ENCODE measurements at regions not wholly inside any gene's neighbourhood (a gene's known extent, or its start where the extent isn't known, plus 50 kb on each side); places are given as distances from the start of the nearest gene placed in this dataset.

- DNase-seq (ENCODE audit: low spot score) = no peak
Observed at GRCh38 chr16:6279286-6279685, 1053.4 kb upstream of the RBFOX1 start.

DNA sequence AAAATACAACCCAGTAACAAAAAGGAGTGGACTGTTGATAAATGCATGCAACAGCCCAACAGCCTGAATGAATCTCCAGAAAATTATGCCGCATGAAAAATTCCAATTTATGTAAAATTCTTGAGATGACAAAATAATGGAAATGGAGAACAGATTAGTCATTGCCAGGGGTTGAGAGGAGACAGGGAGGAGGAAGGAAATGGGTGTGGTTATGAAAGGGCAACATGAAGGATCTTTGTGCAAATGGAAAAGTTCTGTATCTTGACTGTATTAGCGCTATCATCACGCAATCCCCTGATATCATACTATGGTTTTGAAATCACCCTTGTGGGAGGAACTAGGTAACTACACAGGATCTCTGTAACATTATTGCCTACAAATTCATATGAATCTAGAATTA lies 1058.3 kb upstream of the RBFOX1 start:
- no peak for DNase-seq (ENCODE audit: low spot score)

GRCh38 chr16:6267682-6268081 lies 1065.0 kb upstream of the RBFOX1 start:
- no peak for DNase-seq (ENCODE audit: low spot score)

DNA sequence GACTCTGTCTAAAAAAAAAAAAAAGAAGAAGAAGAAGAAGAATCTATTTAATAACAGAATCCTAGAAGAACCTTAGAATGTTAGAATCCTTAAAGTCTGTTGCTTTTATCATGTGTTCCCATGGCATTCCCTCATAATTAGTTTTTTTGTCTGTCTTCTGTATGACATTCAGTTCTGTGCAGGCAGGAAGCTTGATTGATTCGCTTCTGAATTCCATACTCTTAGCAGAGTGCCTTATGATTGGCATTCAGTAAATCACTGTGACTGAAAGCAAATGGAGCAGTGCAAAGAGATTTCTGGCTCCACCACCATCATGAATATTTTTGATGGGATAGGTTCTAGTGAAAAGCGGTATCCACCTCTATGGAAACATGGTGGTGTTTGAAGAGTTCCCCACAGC lies 1065.9 kb upstream of the RBFOX1 start:
- DNase-seq (ENCODE audit: low spot score) = no peak

DNA sequence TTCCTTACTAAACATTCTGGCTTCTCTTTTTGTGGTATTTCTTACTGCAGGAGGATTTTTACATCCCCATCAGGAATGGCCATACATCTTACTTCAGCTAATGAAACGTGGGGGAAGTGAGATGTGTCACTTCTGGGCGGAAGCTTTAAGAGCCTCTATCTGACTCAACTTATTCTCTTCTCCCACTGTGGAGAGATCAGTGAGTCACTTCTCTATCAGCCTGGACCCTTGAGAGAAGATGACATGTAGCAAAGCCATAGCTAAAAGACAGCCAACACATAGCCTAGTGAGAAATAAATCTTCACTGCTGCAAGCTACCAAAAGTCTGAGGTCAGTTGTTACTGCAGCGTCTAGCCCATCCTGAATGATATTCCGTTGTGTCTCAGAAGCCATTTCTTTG lies 1066.7 kb upstream of the RBFOX1 start:
- peak; percentile 18 for DNase-seq (ENCODE audit: low spot score)

GRCh38 chr16:6258056-6258455 lies 1074.6 kb upstream of the RBFOX1 start:
- no peak for DNase-seq (ENCODE audit: low spot score)

DNA sequence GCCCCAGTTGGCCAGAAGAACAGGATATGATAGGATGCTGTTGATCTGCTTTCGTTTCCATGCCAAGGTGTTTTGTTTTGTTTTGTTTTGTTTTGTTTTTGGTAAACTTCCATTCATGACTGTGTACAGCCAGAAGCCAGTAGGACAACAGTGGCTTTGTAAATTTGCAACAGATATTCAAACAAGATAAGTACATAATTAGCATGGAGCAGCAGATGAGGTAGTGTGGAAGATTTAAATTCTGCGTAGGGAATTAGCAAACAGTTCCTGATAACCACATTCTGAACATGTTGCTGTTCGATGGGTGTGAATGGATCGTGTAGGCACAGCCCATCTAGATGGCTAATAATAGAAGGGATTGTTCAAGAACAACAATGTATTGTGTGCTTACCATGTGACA lies 1080.1 kb upstream of the RBFOX1 start:
- no peak for DNase-seq (ENCODE audit: low spot score)

GRCh38 chr16:6250511-6250910 lies 1082.1 kb upstream of the RBFOX1 start:
- no peak for DNase-seq (ENCODE audit: low spot score)

DNA sequence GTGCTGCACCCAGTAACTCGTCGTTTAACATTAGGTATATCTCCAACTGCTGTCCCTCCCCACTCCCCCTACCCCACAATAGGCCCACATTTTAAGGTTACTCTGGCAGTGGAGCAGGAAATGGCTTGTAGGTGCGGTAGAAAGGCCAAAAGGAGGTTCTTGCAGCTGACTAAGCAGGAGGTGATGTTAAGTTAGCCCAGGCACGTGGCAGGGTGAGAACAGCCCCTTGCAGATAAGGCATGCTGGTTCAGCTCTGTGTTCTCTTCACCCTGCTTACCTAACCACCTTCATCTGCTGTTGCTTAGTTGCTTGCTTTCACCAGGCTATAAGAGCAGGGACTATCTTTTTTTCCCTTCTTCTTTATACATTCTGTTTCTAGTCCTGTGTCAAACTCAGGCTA lies 1082.8 kb upstream of the RBFOX1 start:
- no peak for DNase-seq (ENCODE audit: low spot score)

DNA sequence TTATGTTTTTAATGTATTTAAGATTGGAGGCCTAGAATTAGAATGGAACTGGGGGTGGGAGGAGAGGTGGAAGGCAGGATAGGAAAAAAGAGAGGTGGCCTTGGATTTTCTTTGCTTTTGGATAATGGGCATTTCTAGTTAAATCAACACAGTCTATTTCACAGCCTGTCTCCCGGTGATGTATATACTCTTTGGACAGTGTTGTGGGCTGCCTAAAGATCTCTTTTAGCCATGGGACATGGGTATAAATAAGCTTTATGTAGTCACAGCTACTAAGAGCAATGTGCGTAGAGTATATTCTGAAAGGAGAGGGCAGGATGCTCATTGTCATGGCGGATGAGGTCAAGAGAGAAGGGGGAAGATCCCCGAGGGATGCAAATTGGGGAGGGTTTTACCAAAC lies 1084.4 kb upstream of the RBFOX1 start:
- DNase-seq (ENCODE audit: low spot score) = no peak

GRCh38 chr16:6247775-6248174 lies 1084.9 kb upstream of the RBFOX1 start:
- no peak for DNase-seq (ENCODE audit: low spot score)

- DNase-seq (ENCODE audit: low spot score) = no peak
Observed at GRCh38 chr16:6247150-6247549, 1085.5 kb upstream of the RBFOX1 start.

GRCh38 chr16:6246266-6246665 lies 1086.4 kb upstream of the RBFOX1 start:
- DNase-seq (ENCODE audit: low spot score) = no peak

DNA sequence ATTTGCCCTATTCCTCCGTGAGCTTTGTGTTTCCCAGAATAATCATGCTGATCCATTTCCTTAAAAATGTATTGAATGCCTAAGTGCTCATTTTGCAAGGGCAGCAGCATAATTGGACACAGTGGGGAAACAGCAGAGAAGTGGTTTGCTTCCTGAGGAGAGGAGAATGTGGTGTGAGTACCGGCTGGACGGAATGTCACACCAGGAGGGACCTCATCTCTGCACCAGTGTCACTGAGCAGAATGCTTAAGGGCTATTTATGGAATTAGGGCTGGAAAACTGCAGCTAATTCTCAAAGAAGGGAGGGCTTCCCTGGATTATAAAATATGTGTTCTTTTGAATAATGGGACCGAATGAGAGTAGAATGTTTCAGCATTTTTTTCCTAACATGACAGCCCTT lies 1100.6 kb upstream of the RBFOX1 start:
- DNase-seq (ENCODE audit: low spot score) = no peak

- no peak for DNase-seq (ENCODE audit: low spot score)
Observed at GRCh38 chr16:6231398-6231797, 1101.2 kb upstream of the RBFOX1 start.

GRCh38 chr16:6229186-6229585 lies 1103.5 kb upstream of the RBFOX1 start:
- no peak for DNase-seq (ENCODE audit: low spot score)

DNA sequence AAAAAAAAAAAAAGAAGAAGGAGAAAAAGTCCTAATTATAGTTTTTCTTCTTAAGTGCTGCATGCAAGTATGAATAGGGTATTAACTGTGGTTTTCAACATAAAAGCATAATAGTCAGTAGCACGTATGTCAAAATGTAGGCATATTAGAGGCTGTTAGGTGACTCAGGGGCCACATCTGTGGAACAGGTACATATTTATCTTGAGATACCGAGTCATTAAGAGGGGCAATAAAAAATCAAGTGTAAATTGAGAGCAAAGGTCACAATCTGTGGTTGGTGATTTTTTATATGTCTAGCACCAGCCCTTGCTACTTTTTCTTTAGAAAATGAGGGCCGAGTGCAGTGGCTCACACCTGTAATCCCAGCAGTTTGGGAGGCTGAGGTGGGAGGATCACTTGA lies 1113.8 kb upstream of the RBFOX1 start:
- no peak for DNase-seq (ENCODE audit: low spot score)

- no peak for DNase-seq (ENCODE audit: low spot score)
Observed at GRCh38 chr16:6216836-6217235, 1115.8 kb upstream of the RBFOX1 start.

DNA sequence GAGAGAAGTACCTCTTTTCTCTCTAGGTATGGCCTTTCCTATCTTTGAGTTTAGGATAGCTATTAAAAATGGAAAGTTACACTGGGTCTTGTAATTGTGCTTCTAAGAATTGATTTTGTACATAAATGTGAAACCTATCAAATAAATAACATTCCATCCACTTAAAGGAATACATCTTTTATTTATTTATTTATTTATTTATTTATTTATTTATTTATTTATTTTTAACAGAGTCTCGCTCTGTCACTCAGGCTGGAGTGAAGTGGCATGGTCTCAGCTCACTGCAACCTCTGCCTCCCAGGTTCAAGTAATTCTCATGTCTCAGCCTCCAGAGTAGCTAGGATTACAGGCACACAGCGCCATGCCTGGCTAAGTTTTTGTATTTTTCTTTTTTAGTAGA lies 1114.0 kb upstream of the EEF2KMT start:
- no peak for DNase-seq (ENCODE audit: low spot score)

DNA sequence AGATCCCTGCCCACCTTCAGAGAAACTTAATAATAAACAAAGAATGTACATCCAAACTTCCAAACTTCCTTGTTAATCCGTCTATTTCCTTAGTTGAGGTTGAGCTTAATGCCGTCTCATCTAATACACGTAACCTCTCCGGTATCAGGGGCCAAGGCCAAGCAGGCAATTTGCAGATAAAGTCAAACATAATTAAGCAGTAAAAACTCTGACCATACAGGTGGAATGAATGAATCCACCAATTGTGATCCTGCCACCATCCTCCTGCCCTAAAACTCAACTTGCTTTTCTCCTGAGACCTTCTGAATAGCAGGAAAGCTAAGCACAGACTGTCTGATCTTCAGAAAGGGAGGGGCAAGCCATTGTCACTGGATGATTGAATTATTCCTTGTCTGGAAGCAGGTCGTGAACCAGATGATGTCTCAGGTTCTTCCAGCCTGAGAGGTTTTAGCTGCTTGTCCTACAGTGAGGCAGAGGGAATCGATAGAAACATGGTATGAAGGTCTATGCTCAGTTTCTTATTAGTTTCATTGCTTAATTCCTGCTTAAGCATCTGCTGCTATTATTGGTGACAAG lies 1111.8 kb upstream of the EEF2KMT start:
- no peak for DNase-seq (ENCODE audit: low spot score)

DNA sequence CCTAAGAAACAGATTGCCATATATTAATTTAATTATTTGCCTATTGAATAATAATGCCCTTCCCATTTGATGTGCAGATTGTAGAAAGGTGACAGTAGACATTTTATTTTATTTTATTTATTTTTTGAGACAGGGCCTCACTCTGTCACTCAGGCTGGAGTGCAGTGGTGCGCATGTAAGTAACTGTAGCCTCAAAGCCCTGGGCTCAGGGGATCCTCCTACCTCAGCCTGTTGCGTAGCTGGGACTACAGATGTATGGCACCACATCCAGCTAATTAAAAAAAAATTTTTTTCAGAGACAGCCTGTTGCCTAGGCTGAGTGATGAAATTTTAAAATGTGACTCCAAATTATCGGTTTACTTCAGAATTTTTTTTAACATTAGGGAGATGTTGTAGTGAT lies 1110.0 kb upstream of the EEF2KMT start:
- no peak for DNase-seq (ENCODE audit: low spot score)

GRCh38 chr16:6207124-6207523 lies 1109.5 kb upstream of the EEF2KMT start:
- DNase-seq (ENCODE audit: low spot score) = no peak

- no peak for DNase-seq (ENCODE audit: low spot score)
Observed at GRCh38 chr16:6206080-6206479, 1108.5 kb upstream of the EEF2KMT start.

- no peak for DNase-seq (ENCODE audit: low spot score)
Observed at GRCh38 chr16:6204945-6205344, 1107.3 kb upstream of the EEF2KMT start.

GRCh38 chr16:6200861-6201260 lies 1103.3 kb upstream of the EEF2KMT start:
- DNase-seq (ENCODE audit: low spot score) = no peak

Data from RKO (cell line).